Fibroblast of upper back skin (primary cell): ENCODE measurements at regions not wholly inside any gene's neighbourhood (a gene's known extent, or its start where the extent isn't known, plus 50 kb on each side); places are given as distances from the start of the nearest gene placed in this dataset.
"Not testable (repeated sequence)": the region's sequence is repeated elsewhere in the genome, so short reads cannot be mapped to it uniquely, and the experiment has no call there.

Source experiments
- DNase-seq: peaks from one replicate; pipeline ENCODE4 v3.0.0-alpha.2; 2013

- no peak for DNase-seq
These were observed 992.6 kb downstream of the PCDH9 start for GRCh38 chr13:66237411-66238062.

DNA sequence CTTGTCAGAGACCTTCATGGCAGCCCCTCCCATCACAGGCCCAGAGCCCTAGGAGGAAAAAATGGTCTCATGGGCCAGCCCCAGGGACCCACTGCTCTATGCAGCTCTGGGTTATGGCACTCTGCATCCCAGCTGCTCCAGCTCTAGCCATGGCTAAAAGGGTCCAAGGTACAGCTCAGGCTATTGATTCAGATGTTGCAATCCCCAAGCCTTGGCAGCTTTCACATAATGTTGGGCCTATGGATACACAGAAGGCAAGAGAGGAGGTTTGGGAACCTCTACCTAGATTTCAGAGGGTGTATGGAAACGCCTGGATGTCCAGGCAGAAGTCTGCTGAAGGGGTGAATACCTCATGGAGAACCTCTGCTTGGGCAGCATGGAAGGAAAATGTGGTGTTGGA is 996.0 kb downstream of the PCDH9 start:
- DNase-seq, result no peak

- not testable (repeated sequence) for DNase-seq
These were observed 998.2 kb downstream of the PCDH9 start for GRCh38 chr13:66231958-66232357.

GRCh38 chr13:66225072-66225471 is 1005.1 kb downstream of the PCDH9 start:
- DNase-seq, result no peak

DNA sequence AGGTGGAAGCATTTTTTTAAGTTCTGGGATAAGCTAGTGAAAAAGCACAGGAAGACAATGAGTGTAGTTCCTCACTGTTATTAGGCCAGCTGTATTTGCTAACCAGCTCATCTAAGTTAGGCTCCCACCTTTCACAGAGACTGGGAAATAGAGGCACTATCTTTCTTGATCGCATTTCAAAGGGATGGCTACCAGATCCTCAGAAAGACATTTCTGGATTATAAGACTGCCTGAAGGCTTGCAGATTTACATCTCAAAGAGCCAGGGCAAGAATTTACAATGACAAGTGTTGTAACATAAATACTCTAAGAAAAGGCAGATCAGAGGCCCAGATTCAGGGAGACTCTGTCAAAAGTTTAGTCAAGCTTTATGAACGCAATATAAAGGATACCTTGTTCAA is 1005.5 kb downstream of the PCDH9 start:
- DNase-seq, result no peak

GRCh38 chr13:66222926-66223325 is 1007.2 kb downstream of the PCDH9 start:
- no peak for DNase-seq

GRCh38 chr13:66222127-66222526 is 1008.0 kb downstream of the PCDH9 start:
- no peak for DNase-seq

DNA sequence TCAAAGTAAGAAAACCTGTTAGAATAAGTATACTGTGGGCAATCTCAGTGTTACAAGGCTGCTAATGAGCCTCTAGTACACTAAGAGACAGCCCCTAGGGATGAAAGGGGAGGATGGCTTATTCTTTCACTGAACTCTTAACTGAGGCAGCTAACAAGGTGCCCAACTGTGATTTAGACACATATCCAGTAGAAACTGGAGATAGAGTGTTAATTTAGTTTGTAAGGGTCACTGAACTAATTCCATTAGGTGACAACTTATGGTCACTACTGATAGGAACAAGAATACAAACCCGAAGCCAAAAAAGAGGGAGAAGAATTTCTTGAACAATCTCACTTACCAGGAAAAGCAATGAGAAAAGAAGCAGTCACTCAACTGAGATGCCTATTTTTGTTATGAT is 1010.6 kb downstream of the PCDH9 start:
- no peak for DNase-seq

DNA sequence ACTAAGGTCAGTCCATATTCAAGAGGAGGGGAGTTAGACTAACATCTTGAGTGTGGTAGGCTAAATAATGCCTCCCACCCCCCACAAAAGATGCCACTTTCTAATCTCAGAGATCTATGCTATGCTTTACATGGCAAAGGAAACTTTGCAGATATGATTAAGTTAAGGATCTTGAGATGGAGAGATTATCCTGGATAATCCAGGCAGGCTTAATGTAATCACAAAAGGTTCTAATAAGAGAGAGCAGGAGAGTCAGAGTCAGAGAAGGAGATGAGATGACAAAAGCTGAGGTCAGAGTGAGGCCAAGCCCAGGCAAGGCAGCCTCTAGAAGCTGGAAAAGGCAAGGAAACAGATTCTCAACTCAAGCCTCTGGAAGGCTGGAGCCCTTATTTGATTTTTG is 1011.6 kb downstream of the PCDH9 start:
- DNase-seq, result no peak

DNA sequence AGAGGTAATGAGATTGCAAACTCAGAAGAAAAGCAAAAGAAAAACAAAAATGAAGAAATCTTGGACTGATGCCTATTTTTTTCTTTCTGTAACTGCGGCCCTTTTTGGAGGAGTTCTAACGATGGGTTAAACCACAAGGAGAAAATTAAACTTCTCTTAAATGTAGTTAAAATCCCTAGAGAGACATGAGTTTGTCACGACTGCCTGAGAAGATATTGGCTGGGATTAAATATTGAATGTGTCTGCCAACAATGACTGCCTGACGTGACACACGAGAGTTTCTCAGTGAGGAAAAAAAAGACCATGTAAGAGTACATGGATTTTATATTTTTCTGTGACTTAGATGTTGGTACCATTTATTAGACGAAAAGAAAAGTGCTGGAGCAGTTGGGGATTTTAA is 1013.4 kb downstream of the PCDH9 start:
- DNase-seq, result peak; percentile 58

GRCh38 chr13:66214467-66214866 is 1015.7 kb downstream of the PCDH9 start:
- DNase-seq, result no peak

DNA sequence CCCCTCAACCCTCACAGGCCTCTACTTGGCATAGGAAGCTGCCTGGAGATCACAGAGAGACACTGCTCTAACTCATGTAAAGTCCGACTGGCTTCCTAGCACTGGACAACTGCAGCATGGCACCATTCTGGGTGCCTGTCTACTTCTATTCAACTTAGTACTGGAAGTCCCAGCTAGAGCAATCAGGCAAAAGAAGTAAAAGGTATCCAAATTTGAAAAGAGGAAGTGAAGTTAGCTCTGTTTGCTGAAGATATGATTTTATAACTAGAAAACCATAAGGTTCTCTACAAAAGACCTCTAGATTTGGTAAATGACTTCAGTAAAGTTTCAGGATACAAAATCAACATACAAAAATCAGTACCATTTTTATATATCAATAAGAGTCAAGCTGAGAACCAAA is 1017.6 kb downstream of the PCDH9 start:
- no peak for DNase-seq

- DNase-seq, result peak; percentile 97
These were observed 1019.5 kb downstream of the PCDH9 start for GRCh38 chr13:66210677-66211076.

- no peak for DNase-seq
These were observed 1021.5 kb downstream of the PCDH9 start for GRCh38 chr13:66208589-66208988.

DNA sequence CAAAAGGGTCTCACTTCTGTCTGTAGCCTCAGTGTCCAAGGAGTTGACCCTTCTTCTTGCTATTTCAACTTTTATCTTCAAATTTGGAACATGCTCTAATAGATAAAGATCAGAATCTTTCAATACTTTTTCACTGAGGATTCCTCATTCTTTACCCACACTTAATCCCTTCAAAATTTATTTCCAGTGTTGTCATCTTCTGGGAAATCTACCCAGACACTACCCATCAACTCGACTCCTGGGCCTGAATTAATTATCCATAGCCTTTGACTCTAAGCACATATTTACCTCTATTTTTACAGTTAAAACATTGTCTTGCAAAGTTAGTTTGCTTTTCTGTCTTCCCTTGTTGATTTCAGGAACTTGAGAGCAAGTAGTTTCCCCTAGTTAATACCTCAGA is 1022.5 kb downstream of the PCDH9 start:
- peak; percentile 50 for DNase-seq

- DNase-seq, result no peak
These were observed 1024.3 kb downstream of the PCDH9 start for GRCh38 chr13:66205807-66206206.

- peak; percentile 14 for DNase-seq
These were observed 1029.6 kb downstream of the PCDH9 start for GRCh38 chr13:66200555-66200954.

GRCh38 chr13:66195238-66195637 is 1034.9 kb downstream of the PCDH9 start:
- no peak for DNase-seq

DNA sequence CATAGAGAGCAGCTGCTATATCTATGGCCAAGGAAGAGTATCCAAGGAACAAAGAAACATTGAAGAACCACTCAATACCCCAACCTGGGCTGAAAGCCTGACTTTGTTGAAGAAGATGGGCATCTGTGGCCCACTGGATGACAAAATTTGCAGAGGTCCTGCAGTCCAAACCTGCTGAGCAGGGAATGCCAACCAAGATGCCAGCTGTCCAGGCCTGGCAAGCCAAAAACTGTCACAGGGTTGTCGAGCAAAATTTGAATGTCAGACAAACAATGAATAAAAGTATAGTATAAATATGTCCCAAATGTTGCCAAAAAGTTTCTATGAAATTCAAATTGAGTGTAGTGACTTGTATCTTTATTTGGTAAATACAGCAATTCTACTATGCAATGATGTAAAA is 1040.2 kb downstream of the PCDH9 start:
- DNase-seq, result no peak

GRCh38 chr13:66180836-66181235 is 1049.3 kb downstream of the PCDH9 start:
- no peak for DNase-seq

GRCh38 chr13:66171920-66172319 is 1058.2 kb downstream of the PCDH9 start:
- no peak for DNase-seq

DNA sequence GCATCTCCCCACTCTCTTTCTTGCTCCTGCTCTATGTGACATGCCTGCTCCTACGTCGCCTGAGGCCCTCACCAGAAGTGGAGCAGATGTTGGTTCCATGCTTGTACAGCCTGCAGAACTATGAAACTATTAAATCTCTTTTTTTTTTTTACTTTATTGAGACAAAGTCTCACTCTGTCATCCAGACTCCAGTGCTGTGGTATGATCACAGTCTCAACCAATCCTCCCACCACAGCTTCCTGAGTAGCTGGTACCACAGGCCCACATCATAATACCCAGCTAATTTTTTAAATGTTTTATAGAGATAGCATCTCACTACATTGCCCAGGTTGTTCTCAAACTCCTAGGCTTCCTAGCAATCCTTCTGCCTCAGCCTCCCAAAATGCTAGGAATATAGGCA is 1067.7 kb downstream of the PCDH9 start:
- no peak for DNase-seq

DNA sequence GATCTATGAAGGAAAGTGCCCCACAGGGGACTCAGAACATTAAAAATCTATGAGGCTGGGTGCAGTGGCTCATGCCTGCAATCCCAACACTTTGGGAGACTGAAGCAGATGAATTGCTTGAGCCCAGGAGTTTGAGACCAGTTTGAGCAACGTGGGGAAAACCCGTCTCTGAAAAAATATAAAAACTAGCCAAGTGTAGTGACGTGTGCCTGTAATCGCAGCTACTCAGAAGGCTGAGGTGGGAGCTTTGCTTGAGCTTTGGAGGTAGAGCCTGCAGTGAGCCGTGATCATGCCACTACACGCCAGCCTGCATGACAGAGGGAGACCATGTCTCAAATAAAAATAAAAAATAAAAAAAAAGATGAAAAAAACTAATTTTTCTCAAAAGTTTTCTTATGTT is 1070.6 kb downstream of the PCDH9 start:
- DNase-seq, result no peak

DNA sequence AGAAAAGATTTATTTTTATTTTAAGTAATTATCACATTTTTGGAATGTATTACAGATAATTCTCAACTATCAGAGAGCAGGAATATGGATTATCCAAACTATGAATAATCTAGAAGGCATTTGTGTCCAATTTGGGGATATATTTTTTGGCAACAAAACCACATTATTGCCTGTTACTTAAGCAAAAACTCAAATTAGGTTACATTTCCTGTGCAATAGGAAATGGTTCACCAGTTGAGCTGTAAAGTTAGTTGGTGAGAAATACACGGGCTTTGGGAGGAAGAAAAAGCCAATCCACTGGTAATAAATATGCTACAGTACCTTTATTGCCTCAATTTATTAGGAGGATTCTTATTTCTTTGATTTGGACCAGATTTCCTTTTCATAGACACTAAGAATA is 1075.2 kb downstream of the PCDH9 start:
- peak; percentile 75 for DNase-seq

DNA sequence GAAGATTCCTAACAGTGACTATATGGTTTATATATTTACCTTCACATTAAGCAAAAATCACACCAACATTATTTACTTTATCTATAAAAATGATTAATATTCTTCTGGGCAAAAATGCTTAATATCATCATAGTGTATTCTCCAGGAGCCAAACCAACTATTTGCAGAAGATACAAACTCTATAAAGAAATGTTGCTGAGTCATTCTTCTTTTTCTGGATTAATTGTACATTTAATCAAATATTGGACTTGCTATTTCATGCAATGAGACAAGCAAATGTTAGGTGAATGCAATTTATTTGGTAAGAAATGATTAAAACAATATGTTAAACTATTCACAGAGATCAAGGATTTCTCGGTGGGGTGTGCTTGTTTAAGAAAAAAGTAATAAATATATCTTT is 1075.8 kb downstream of the PCDH9 start:
- DNase-seq, result peak; percentile 34

DNA sequence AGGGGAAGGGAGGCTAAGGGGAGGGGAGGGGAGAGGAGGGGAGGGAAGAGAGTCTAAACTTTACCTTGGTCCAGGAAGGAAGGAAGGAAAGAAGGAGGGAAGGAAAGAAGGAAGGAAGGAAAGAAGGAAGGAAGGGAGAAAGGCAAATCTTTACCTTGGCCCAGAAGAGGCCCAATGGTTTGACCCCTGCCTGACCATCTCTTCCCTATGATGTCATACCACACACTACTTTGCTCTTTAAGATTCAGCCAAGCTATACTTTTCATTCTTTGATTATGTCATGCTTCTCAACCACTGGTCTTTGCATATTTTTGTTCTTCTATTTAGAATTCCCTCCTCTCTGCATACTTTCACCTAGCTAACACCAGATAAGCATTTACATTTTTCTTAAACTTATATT is 1077.5 kb downstream of the PCDH9 start:
- no peak for DNase-seq
